HFF-Myc (cell line): ENCODE measurements at regions not wholly inside any gene's neighbourhood (a gene's known extent, or its start where the extent isn't known, plus 50 kb on each side); places are given as distances from the start of the nearest gene placed in this dataset.

Source experiments
- DNase-seq: peaks from one replicate; pipeline ENCODE4 v3.0.0-alpha.2; 2011; ENCODE audit warnings: low read depth; ENCODE audit errors: extremely low read depth
- H3K4me3 ChIP-seq: replicated peaks from 2 replicates; pipeline ENCODE4 v1.5.1; 2011; ENCODE audit warnings: low read depth, mild to moderate bottlenecking, control low read depth, low read length
- CTCF ChIP-seq: IDR thresholded peaks from 2 replicates; pipeline ENCODE4 v1.5.1; 2012; ENCODE audit warnings: mild to moderate bottlenecking, low read depth, low read length, control low read depth; ENCODE audit errors: missing control alignments

DNA sequence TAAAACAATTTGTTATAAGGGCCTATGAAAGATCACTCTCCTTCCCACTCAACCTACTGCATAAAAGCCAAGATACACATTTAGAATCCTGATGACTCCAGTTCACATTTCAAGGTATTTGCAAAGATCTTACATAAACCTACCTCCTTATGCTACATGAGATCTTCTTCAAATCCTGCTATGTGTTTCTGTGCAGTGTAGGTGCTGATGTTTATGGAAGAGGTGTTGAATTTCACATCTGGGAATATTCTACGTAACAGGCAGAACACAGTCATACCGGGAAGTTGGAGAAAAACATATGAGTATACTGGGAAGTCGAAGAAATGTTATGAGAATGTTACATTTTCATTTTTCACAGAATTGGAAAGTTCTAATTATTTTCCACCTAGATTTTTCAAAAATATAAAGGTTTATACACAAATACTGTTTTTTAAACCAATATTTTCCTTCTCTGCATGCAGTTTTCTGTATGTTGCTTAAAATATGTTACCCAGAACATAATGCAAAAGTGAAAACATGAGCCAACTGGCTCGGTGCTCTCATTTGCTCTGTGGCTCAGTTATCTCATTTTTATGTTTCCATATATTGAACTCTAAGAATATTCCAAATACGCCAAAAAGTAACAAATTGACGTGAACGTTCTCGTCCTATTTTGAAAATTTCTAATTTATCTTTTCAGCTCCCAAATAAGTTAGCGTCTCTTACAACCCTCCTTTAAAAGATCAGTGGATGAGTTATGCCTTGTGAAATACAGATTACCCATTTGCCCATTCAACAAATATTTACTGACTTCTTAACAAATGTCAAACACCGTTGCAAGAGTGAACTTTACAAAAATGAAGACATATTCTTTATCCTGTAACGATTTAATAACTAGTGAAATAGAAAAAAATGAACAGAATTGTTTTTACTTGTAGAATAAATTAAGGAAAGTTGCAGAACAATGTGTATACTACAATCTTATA is 899.3 kb downstream of the STIM2 start:
- no peak for DNase-seq
- TF ChIP-seq CTCF: no peak
- no peak overlapping the region for H3K4me3 ChIP-seq

- H3K4me3 ChIP-seq: no peak overlapping the region
- TF ChIP-seq CTCF: no peak
- no peak for DNase-seq
These were observed 903.3 kb downstream of the STIM2 start for GRCh38 chr4:27763830-27764525.

DNA sequence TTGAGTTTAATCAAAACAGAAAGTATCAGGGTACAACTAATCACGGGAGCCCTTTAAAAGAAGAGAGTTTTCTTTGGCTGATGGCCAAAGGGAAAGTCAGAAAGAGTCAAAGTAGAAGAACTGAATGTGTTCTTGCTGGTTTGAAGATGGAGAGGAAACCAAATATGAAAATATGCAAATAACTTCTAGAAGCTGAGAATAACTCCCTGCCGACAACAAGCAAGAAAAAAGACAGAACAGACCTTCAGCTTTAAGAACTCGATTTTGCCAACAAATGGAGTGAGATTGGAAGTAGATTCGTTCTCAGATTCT is 903.8 kb downstream of the STIM2 start:
- TF ChIP-seq CTCF: no peak
- DNase-seq: no peak
- H3K4me3 ChIP-seq: no peak overlapping the region

DNA sequence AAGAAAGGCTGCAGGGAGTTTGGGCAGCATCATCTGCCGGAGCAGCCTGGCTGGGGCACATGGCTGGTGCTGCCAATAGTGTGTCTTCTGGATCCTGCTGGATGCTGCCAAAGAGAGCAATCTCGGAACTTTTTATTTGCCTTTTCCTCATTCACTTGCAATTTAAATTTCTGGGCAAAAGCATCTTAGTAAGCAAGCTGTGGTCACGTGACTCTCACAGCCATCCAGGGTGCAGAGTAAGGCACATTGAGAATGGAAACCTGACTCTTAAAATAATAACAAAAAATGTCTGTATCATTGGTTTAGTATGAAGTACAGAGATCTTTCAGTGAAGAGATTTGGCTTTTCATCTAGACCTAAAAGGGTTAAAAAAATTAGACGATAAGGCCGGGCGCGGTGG is 910.3 kb downstream of the STIM2 start:
- TF ChIP-seq CTCF: no peak
- DNase-seq: no peak

DNA sequence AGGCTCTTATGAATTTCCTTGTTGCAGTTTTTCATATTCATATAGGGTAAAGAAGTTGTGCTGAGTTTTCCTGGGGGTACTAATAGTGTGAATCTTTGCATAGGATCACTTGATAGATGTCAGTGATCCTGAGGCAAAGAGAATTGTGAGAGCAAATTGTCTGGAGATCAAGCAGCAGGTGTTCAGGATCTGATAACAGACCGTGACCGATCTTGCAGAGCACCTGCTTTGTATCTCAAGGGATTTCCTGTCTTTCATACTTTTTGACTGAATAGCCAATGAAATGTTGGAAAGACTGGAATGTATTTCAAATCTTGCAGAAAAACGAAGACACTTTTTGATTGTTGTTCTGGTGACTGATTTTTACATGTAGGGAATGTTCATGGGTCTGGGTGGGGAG is 914.5 kb downstream of the STIM2 start:
- TF ChIP-seq CTCF: no peak
- DNase-seq: no peak
- no peak overlapping the region for H3K4me3 ChIP-seq

More for the DNA sequence above, 910.3 kb downstream of the STIM2 start:
- H3K4me3 ChIP-seq: no peak overlapping the region

DNA sequence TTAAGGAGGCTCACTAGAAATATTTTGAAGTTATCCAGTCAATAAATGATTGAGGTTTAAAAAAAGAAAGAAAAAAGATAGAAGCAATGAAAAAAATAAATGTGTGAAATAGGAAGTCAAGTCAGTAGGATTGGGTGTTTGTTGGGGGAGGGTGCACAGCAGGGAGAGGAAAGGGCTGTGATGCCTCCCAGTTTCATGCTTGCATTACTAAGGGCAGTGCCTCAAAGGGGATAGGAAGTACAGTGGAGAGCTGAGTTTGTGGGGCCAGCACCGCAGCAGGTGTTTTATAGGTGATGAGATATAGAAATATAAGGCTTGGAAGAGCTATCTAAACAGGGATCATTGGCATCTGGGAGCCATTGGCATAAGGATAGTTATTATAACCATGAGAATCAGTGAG is 919.2 kb downstream of the STIM2 start:
- no peak for DNase-seq
- TF ChIP-seq CTCF: no peak
- H3K4me3 ChIP-seq: no peak overlapping the region
